Keratinocyte (primary cell): ENCODE measurements at regions not wholly inside any gene's neighbourhood (a gene's known extent, or its start where the extent isn't known, plus 50 kb on each side); places are given as distances from the start of the nearest gene placed in this dataset.

Experiments used
- DNase-seq: peaks from one replicate; pipeline ENCODE4 v3.0.0-alpha.2; 2011; ENCODE audit warnings: low read depth, missing footprints, low spot score
- FAIRE-seq: peaks from 2 replicates; lab custom pipeline; 2011; peaks lifted over from hg19 to GRCh38; lab: Jason Lieb, UNC
- H2AFZ ChIP-seq: 2 replicates; pipeline ENCODE4 v1.6.0; 2012; ENCODE audit warnings: low read length, control low read depth, inconsistent platforms; ENCODE audit not compliant: control insufficient read depth
- H3K27ac ChIP-seq: 2 replicates; pipeline ENCODE4 v1.5.1; 2011; ENCODE audit warnings: low read length; ENCODE audit not compliant: control insufficient read depth, insufficient read depth
- H3K27me3 ChIP-seq: 3 replicates; pipeline ENCODE4 v1.6.0; 2011; ENCODE audit warnings: low read length; ENCODE audit not compliant: control insufficient read depth, insufficient read depth; ENCODE audit errors: extremely low read depth
- H3K36me3 ChIP-seq, 2 experiments: 2 replicates in 1 of 2; 3 replicates in 1 of 2; pipeline ENCODE4 v1.5.1; 2011; ENCODE audit warnings: low read length in 2 of 2, mild to moderate bottlenecking in 1 of 2; ENCODE audit not compliant: control insufficient read depth in 2 of 2, insufficient read depth in 2 of 2; ENCODE audit errors: extremely low read depth in 1 of 2
- H3K4me1 ChIP-seq: 3 replicates; pipeline ENCODE4 v1.5.1; 2011; ENCODE audit warnings: low read length; ENCODE audit not compliant: control insufficient read depth, insufficient read depth; ENCODE audit errors: extremely low read depth
- H3K4me2 ChIP-seq: 3 replicates; pipeline ENCODE4 v1.6.0; 2011; ENCODE audit warnings: low read depth, low read length; ENCODE audit not compliant: control insufficient read depth, insufficient read depth; ENCODE audit errors: extremely low read depth
- H3K4me3 ChIP-seq, 3 experiments: fragments of 200-600 bp in 1 of 3; sonication (generic) in 1 of 3; 2 replicates in 2 of 3; 3 replicates in 1 of 3; pipeline ENCODE4 v1.5.1; 2011 to 2016; ENCODE audit warnings: low read length in 3 of 3, mild to moderate bottlenecking in 3 of 3, control low read depth in 2 of 3, inconsistent platforms in 1 of 3, low read depth in 1 of 3, mixed read lengths in 1 of 3, mixed run types in 1 of 3, moderate library complexity in 1 of 3; ENCODE audit not compliant: control insufficient read depth in 2 of 3, insufficient read depth in 2 of 3; ENCODE audit errors: extremely low read depth in 1 of 3
- H3K79me2 ChIP-seq: 2 replicates; pipeline ENCODE4 v1.6.0; 2012; ENCODE audit warnings: low read length; ENCODE audit not compliant: control insufficient read depth, insufficient read depth
- H3K9ac ChIP-seq: 3 replicates; pipeline ENCODE4 v1.6.0; 2011; ENCODE audit warnings: low read length; ENCODE audit not compliant: control insufficient read depth, insufficient read depth; ENCODE audit errors: extremely low read depth
- H3K9me1 ChIP-seq: 3 replicates; pipeline ENCODE4 v1.6.0; 2011; ENCODE audit warnings: low read length; ENCODE audit not compliant: control insufficient read depth, insufficient read depth; ENCODE audit errors: extremely low read depth
- H3K9me3 ChIP-seq: 2 replicates; pipeline ENCODE4 v1.5.1; 2012; ENCODE audit warnings: low read depth, low read length; ENCODE audit not compliant: control insufficient read depth
- H4K20me1 ChIP-seq: 3 replicates; pipeline ENCODE4 v1.6.0; 2011; ENCODE audit warnings: low read length; ENCODE audit not compliant: control insufficient read depth, insufficient read depth; ENCODE audit errors: extremely low read depth
- CTCF ChIP-seq, 3 experiments: IDR thresholded peaks in 1 of 3; conservative IDR thresholded peaks in 1 of 3; optimal IDR thresholded peaks in 1 of 3; 2 replicates in 2 of 3; 3 replicates in 1 of 3; pipeline versions ENCODE3 to v1.5.1; 2011; ENCODE audit warnings: low read length in 3 of 3, mild to moderate bottlenecking in 3 of 3, moderate library complexity in 2 of 3, control low read depth in 1 of 3, inconsistent platforms in 1 of 3; ENCODE audit not compliant: insufficient read depth in 2 of 3; ENCODE audit errors: extremely low read depth in 1 of 3
- EZH2 ChIP-seq: IDR thresholded peaks from one replicate; pipeline ENCODE4 v1.6.1; 2012; ENCODE audit warnings: inconsistent platforms, mild to moderate bottlenecking, low read length, moderate library complexity
- dilution Hi-C: fragments of 300-500 bp; cut with MboI; formaldehyde crosslinking; loops from one replicate; pipeline ENCODE4 v1.7.0; 2020; ENCODE audit warnings: low sequenced_read_pairs; ENCODE audit not compliant: extremely low pct_ligation_motif_present

DNA sequence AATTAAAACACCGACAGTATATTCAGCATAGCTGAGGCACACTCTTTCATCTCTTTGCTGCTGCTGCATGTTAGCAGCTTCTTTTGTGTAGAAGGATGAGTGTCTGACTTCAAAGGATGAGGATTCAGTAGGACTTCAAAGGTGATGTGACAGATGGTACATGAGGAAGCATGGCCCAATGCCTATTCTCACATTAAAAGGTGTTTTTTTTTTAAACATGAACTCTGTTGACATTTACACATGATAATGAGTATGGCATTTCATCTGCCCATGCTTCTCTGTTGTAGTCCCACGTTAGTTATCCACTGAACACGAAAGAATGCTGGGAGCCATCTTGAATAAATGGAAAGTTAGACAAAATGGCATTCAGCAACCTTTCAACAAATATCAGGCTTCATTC, 1950.8 kb upstream of the PIK3C3 start:
- Histone ChIP-seq H3K9me3 (no peaks in the 10 kb centered on the region), H3K27me3 (no peaks in the 10 kb centered on the region), H3K4me2 (no peak overlapping the region), H3K36me3 (no peaks in the 10 kb centered on the region), H3K9ac (no peak overlapping the region), H4K20me1 (no peaks in the 10 kb centered on the region), H3K79me2 (no peaks in the 10 kb centered on the region), H3K27ac (no peak overlapping the region), H3K4me1 (no peaks in the 10 kb centered on the region), H3K9me1 (no peaks in the 10 kb centered on the region), H2AFZ (no peak overlapping the region), H3K4me3 (no peak overlapping the region)
- DNase-seq (no peak), FAIRE-seq (no peak)
- TF ChIP-seq CTCF (optimal IDR thresholded peaks at IDR 0.05 in 1 of 3, IDR thresholded peaks at IDR 0.05 in 1 of 3, conservative IDR thresholded peaks at IDR 0.05 in 1 of 3; ENCODE audit: extremely low read depth in 1 of 3, insufficient read depth in 2 of 3, low read length in 3 of 3) (no peak), EZH2 (no peak)
- dilution Hi-C loops: no loop called here

DNA sequence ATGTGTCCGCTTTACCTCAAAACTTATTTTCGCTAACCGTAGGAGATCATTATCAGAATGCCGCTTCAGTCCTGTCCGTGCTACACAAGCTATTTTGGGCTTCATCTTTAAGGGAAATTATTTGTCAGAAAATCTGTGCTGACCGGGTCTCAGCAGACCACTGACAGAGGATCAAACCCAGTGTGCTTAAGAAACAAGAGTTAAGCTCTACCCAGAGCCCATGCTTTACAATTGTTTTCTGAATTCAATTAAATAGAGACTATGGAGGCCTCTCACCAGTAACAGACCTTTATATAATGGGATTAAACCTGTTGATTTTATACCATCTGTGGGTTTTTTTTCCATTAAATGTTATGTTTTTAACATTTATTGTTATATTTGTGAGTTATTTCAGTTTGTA, 1956.7 kb upstream of the PIK3C3 start:
- no peak overlapping the region for H2AFZ ChIP-seq
- no peak for FAIRE-seq
- TF ChIP-seq CTCF (optimal IDR thresholded peaks at IDR 0.05 in 1 of 3, IDR thresholded peaks at IDR 0.05 in 1 of 3, conservative IDR thresholded peaks at IDR 0.05 in 1 of 3; ENCODE audit: extremely low read depth in 1 of 3, insufficient read depth in 2 of 3, low read length in 3 of 3) (no peak), EZH2 (no peak)

More for the DNA sequence above, 1956.7 kb upstream of the PIK3C3 start:
- H3K9me1 ChIP-seq: no peaks in the 10 kb centered on the region
- dilution Hi-C loops: no loop called here
- no peaks in the 10 kb centered on the region for H3K27me3 ChIP-seq
- no peak for DNase-seq
- no peaks in the 10 kb centered on the region for H3K9me3 ChIP-seq
- no peak overlapping the region for H3K27ac ChIP-seq
- no peaks in the 10 kb centered on the region for H4K20me1 ChIP-seq
- H3K4me3 ChIP-seq: no peak overlapping the region
- no peaks in the 10 kb centered on the region for H3K79me2 ChIP-seq
- H3K9ac ChIP-seq: no peak overlapping the region
- H3K4me1 ChIP-seq: no peaks in the 10 kb centered on the region
- no peaks in the 10 kb centered on the region for H3K36me3 ChIP-seq
- no peak overlapping the region for H3K4me2 ChIP-seq
